A549 (cell line): ENCODE measurements at regions not wholly inside any gene's neighbourhood (a gene's known extent, or its start where the extent isn't known, plus 50 kb on each side); places are given as distances from the start of the nearest gene placed in this dataset.

Experiments used
- ATOH8 ChIP-seq: fragments of 250-450 bp; sonication (Bioruptor Pico); IDR thresholded peaks from 2 replicates; pipeline ENCODE4 v1.5.0; 2020; ENCODE audit warnings: low read depth, mild to moderate bottlenecking, moderate library complexity
- CTCF ChIP-seq: fragments of >200 bp; sonication (Bioruptor Twin); formaldehyde crosslinking; IDR thresholded peaks from 3 replicates; pipeline ENCODE4 v1.5.1; 2016
- E2F6 ChIP-seq: IDR thresholded peaks from 2 replicates; pipeline ENCODE4 v1.6.1; 2012; ENCODE audit warnings: low read depth, borderline replicate concordance
- ESRRA ChIP-seq: fragments of 150-350 bp; IDR thresholded peaks from 2 replicates; pipeline ENCODE4 v1.6.1; 2014; ENCODE audit warnings: mild to moderate bottlenecking, low read length, borderline replicate concordance
- PBX3 ChIP-seq: IDR thresholded peaks from 2 replicates; pipeline ENCODE4 v1.6.1; 2012
- POLR2A ChIP-seq: IDR thresholded peaks from 2 replicates; pipeline ENCODE4 v1.6.1; 2012; ENCODE audit warnings: mild to moderate bottlenecking, low read length
- REST ChIP-seq: fragments of 200-600 bp; sonication (generic); IDR thresholded peaks from 2 replicates; pipeline ENCODE4 v1.6.1; 2016; ENCODE audit warnings: antibody characterized with exemption, mild to moderate bottlenecking, moderate library complexity
- RNF2 ChIP-seq: fragments of 200-600 bp; sonication (generic); IDR thresholded peaks from 2 replicates; pipeline ENCODE4 v1.6.1; 2016; ENCODE audit warnings: low read depth, mild to moderate bottlenecking, antibody characterized with exemption, moderate library complexity, borderline replicate concordance
- USF2 ChIP-seq: fragments of 450-650 bp; IDR thresholded peaks from 2 replicates; pipeline ENCODE4 v1.6.1; 2014; ENCODE audit warnings: antibody characterized with exemption
- ZFP36 ChIP-seq: fragments of 450-650 bp; IDR thresholded peaks from 2 replicates; pipeline ENCODE4 v1.6.1; 2014; ENCODE audit warnings: borderline replicate concordance; ENCODE audit not compliant: partially characterized antibody

- no peak for TF ChIP-seq POLR2A
- TF ChIP-seq CTCF = no peak
- TF ChIP-seq PBX3 = no peak
- TF ChIP-seq REST = no peak
- TF ChIP-seq E2F6 = no peak
- no peak for TF ChIP-seq RNF2
- TF ChIP-seq USF2 = no peak
- no peak for TF ChIP-seq ESRRA
- TF ChIP-seq ATOH8 (CRISPR knock-in tag) = no peak
- no peak for TF ChIP-seq ZFP36
These were observed 109.8 kb upstream of the PALS2 start for GRCh38 chr7:24463474-24463873.
